ENCODE measurements at regions not wholly inside any gene's neighbourhood (a gene's known extent, or its start where the extent isn't known, plus 50 kb on each side); places are given as distances from the start of the nearest gene placed in this dataset.

GRCh38 chr10:88194041-88194887 is 330.8 kb downstream of the PTEN start:
- no peak for TF ChIP-seq CTCF (IDR thresholded peaks at IDR 0.05)
- TF ChIP-seq EZH2 (IDR thresholded peaks at IDR 0.05), result no peak

All from neural progenitor cell (in vitro differentiated cells).